Mucosa of gallbladder (tissue), 1 donor: ENCODE measurements at regions not wholly inside any gene's neighbourhood (a gene's known extent, or its start where the extent isn't known, plus 50 kb on each side); places are given as distances from the start of the nearest gene placed in this dataset.

Experiments used
- DNase-seq: peaks from one replicate; pipeline ENCODE4 v3.0.0-alpha.2; 2020; ENCODE audit warnings: low spot score
- donor health status: DM: no; HTN: no; CAD: no.

GRCh38 chr9:87085073-87085472 lies 137.8 kb upstream of the GAS1 start:
- no peak for DNase-seq

GRCh38 chr9:87085521-87085920 lies 138.2 kb upstream of the GAS1 start:
- DNase-seq = no peak

GRCh38 chr9:87086221-87086818 lies 139.0 kb upstream of the GAS1 start:
- no peak for DNase-seq

GRCh38 chr9:87087197-87087596 lies 139.9 kb upstream of the GAS1 start:
- no peak for DNase-seq

- no peak for DNase-seq
Observed at GRCh38 chr9:87088192-87088591, 140.9 kb upstream of the GAS1 start.

- no peak for DNase-seq
Observed at GRCh38 chr9:87088621-87089365, 141.5 kb upstream of the GAS1 start.

GRCh38 chr9:87089506-87089905 lies 142.2 kb upstream of the GAS1 start:
- no peak for DNase-seq

GRCh38 chr9:87089929-87090328 lies 142.6 kb upstream of the GAS1 start:
- DNase-seq = no peak

GRCh38 chr9:87093777-87094176 lies 146.5 kb upstream of the GAS1 start:
- no peak for DNase-seq

GRCh38 chr9:87095951-87096350 lies 148.6 kb upstream of the GAS1 start:
- DNase-seq = no peak

- no peak for DNase-seq
Observed at GRCh38 chr9:87096506-87096905, 149.2 kb upstream of the GAS1 start.

GRCh38 chr9:87097238-87097637 lies 149.9 kb upstream of the GAS1 start:
- no peak for DNase-seq

GRCh38 chr9:87099407-87099806 lies 152.1 kb upstream of the GAS1 start:
- DNase-seq = no peak

GRCh38 chr9:87100001-87100400 lies 152.7 kb upstream of the GAS1 start:
- no peak for DNase-seq

GRCh38 chr9:87102126-87102525 lies 154.8 kb upstream of the GAS1 start:
- no peak for DNase-seq

GRCh38 chr9:87107072-87107471 lies 159.8 kb upstream of the GAS1 start:
- no peak for DNase-seq

GRCh38 chr9:87108661-87109060 lies 161.4 kb upstream of the GAS1 start:
- DNase-seq = no peak

- no peak for DNase-seq
Observed at GRCh38 chr9:87109231-87109631, 161.9 kb upstream of the GAS1 start.

- DNase-seq = no peak
Observed at GRCh38 chr9:87109851-87110250, 162.5 kb upstream of the GAS1 start.

- no peak for DNase-seq
Observed at GRCh38 chr9:87111010-87111409, 163.7 kb upstream of the GAS1 start.

- no peak for DNase-seq
Observed at GRCh38 chr9:87112656-87113055, 165.3 kb upstream of the GAS1 start.

GRCh38 chr9:87113874-87114273 lies 166.6 kb upstream of the GAS1 start:
- DNase-seq = no peak

- no peak for DNase-seq
Observed at GRCh38 chr9:87115785-87116184, 168.5 kb upstream of the GAS1 start.

GRCh38 chr9:87116492-87116891 lies 169.2 kb upstream of the GAS1 start:
- no peak for DNase-seq
